AG10803 (cell line): ENCODE measurements at regions not wholly inside any gene's neighbourhood (a gene's known extent, or its start where the extent isn't known, plus 50 kb on each side); places are given as distances from the start of the nearest gene placed in this dataset.
A peak's percentile ranks its signal among the peaks of the same experiment; 100 is the strongest.
"Not testable (repeated sequence)": the region's sequence is repeated elsewhere in the genome, so short reads cannot be mapped to it uniquely, and the experiment has no call there.

Experiments
- DNase-seq: peaks from one replicate; pipeline ENCODE4 v3.0.0; 2010; ENCODE audit warnings: low read depth
- H3K4me3 ChIP-seq: 2 replicates; pipeline ENCODE4 v1.5.1; 2011; ENCODE audit warnings: mild to moderate bottlenecking, low read length, control low read depth
- CTCF ChIP-seq: conservative IDR thresholded peaks from 2 replicates; pipeline ENCODE4 v1.5.1; 2011; ENCODE audit warnings: mild to moderate bottlenecking, low read length, control low read depth, inconsistent platforms

- H3K4me3 ChIP-seq = no peak overlapping the region
- no peak for TF ChIP-seq CTCF
- DNase-seq = peak; percentile 72
These were observed 77.0 kb upstream of the PODXL start for GRCh38 chr7:131633342-131633843.

DNA sequence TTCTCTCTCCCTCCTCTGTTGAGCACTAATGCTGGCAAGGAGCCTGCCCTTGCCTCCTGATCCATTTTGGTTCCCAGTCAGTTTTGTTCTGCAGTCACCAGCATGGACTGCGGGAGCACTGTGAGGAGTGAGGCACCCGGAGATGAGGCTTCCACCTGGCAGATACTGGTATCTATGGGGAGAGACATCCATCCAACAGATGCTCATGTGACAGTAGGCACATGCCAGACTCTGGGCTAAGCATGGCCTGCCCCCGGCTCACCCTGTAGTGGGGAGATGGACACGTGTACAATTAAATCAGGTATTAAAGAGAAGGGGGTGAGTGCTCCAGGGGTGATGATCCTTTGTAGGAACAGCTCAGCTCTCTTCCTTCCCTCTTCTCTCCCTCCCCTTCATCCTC, 74.0 kb upstream of the PODXL start:
- TF ChIP-seq CTCF = no peak
- no peak for DNase-seq
- H3K4me3 ChIP-seq = no peak overlapping the region

DNA sequence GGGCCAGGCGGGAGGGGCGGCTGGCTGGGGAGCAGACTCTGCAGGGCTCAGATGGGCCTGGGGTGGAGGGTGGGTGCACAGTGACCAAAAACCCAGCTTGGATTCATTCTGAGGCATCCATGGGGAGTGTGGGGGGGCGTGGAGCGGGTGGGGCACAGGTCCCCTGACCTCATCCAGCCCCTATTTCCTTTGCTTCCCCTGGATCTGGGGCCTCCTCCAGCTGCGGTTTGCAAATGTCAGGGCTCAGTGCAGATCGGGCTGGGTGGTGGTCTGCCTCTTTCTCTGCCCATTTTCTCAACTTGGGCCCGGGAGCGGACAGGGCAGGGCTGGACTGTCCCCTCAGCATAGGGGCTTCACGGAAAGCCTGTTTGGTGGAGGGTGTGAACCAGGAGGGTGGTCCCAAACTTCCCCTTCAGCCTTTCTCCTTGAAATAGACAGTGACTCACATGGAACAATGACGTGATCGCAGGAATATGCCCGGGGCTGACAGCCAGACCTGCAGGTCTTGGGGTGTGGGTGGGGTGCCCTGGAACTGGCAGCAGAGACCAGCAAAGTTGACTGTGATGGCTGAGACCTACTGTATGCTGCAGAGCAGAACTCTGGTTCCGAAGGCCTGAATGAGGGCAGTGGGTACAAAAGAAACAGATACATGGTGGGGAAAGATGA, 72.9 kb upstream of the PODXL start:
- no peak overlapping the region for H3K4me3 ChIP-seq
- DNase-seq = peak; percentile 57
- no peak for TF ChIP-seq CTCF

GRCh38 chr7:131628634-131629033, 72.2 kb upstream of the PODXL start:
- no peak for DNase-seq
- TF ChIP-seq CTCF = no peak
- H3K4me3 ChIP-seq = no peak overlapping the region

GRCh38 chr7:131627735-131628190, 71.3 kb upstream of the PODXL start:
- TF ChIP-seq CTCF = no peak
- H3K4me3 ChIP-seq = no peak overlapping the region

DNA sequence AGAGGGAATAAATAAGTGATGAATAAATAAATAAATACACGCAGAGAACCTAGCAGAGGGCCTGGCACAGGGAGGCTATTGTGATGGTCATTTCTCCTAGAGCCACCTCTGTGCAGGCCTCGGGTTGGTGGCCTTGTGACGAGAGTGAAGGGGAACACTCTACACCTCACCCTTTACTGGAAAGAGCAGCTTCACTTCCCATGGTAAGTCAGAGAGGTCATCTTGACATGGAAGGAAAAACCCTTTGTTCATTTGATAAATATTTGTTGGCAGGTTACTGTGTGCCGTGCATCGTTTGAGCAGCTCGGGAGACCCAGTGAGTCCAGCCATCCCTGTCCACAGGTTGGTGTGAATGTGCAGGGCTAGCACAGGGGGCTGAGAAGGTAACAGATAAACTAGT, 70.2 kb upstream of the PODXL start:
- TF ChIP-seq CTCF = no peak
- H3K4me3 ChIP-seq = no peak overlapping the region
- no peak for DNase-seq

More at GRCh38 chr7:131627735-131628190, 71.3 kb upstream of the PODXL start:
- DNase-seq = no peak

DNA sequence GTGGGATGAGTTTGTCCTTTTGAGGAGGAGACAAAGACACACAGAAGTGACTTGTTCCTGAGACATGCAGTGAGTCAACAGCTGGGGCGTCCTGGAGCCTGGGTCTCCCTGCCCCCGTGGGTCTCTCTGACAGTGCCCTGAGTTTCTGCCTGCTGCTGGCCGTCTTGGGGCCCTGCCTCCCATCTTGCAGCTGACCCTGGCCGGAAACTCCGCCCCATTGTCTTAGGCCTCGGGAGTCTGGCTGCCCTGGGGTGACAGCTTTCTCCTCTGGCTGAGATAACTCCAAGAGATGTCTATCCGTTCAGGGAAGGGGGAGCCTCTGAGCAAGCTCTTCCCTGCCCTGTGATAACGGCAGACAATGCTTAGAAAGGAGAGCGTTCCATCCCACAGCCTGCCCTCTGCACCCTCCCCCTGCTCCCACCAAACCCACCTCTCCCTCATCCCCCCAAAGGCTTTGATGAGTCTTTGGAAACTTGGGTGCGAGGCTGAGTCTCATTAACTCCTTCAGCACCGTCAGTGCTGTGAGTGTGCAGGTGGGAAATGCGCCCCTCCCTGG, 69.5 kb upstream of the PODXL start:
- no peak overlapping the region for H3K4me3 ChIP-seq
- peak; percentile 77 for DNase-seq
- TF ChIP-seq CTCF = peak; percentile 41

GRCh38 chr7:131625345-131625744, 68.9 kb upstream of the PODXL start:
- DNase-seq = not testable (repeated sequence)

More at GRCh38 chr7:131625345-131625744, 68.9 kb upstream of the PODXL start:
- H3K4me3 ChIP-seq = not testable (repeated sequence)
